ENCODE measurements at regions not wholly inside any gene's neighbourhood (a gene's known extent, or its start where the extent isn't known, plus 50 kb on each side); places are given as distances from the start of the nearest gene placed in this dataset.

GRCh38 chr4:60737858-60738257 is 462.3 kb upstream of the ADGRL3 start:
- DNase-seq (ENCODE audit: low read depth): no peak

- DNase-seq (ENCODE audit: low read depth): no peak
Observed at GRCh38 chr4:60743654-60744053, 456.5 kb upstream of the ADGRL3 start.

- peak; percentile 14 for DNase-seq (ENCODE audit: low read depth)
Observed at GRCh38 chr4:60744767-60745166, 455.4 kb upstream of the ADGRL3 start.

GRCh38 chr4:60745800-60746571 is 454.1 kb upstream of the ADGRL3 start:
- no peak for DNase-seq (ENCODE audit: low read depth)

GRCh38 chr4:60750962-60751361 is 449.2 kb upstream of the ADGRL3 start:
- no peak for DNase-seq (ENCODE audit: low read depth)

- DNase-seq (ENCODE audit: low read depth): no peak
Observed at GRCh38 chr4:60757986-60758680, 442.0 kb upstream of the ADGRL3 start.

- no peak for DNase-seq (ENCODE audit: low read depth)
Observed at GRCh38 chr4:60759518-60760245, 440.4 kb upstream of the ADGRL3 start.

- DNase-seq (ENCODE audit: low read depth): peak; percentile 18
Observed at GRCh38 chr4:60780874-60781273, 419.3 kb upstream of the ADGRL3 start.

GRCh38 chr4:60790608-60791007 is 409.5 kb upstream of the ADGRL3 start:
- DNase-seq (ENCODE audit: low read depth): no peak

GRCh38 chr4:60794372-60794771 is 405.8 kb upstream of the ADGRL3 start:
- peak; percentile 4 for DNase-seq (ENCODE audit: low read depth)

- no peak for DNase-seq (ENCODE audit: low read depth)
Observed at GRCh38 chr4:60799214-60799613, 400.9 kb upstream of the ADGRL3 start.

- no peak for DNase-seq (ENCODE audit: low read depth)
Observed at GRCh38 chr4:60800701-60801100, 399.4 kb upstream of the ADGRL3 start.

GRCh38 chr4:60805500-60806313 is 394.4 kb upstream of the ADGRL3 start:
- peak; percentile 34 for DNase-seq (ENCODE audit: low read depth)

GRCh38 chr4:60808726-60809485 is 391.2 kb upstream of the ADGRL3 start:
- DNase-seq (ENCODE audit: low read depth): no peak

- DNase-seq (ENCODE audit: low read depth): no peak
Observed at GRCh38 chr4:60809486-60809800, 390.7 kb upstream of the ADGRL3 start.

GRCh38 chr4:60812811-60813210 is 387.3 kb upstream of the ADGRL3 start:
- DNase-seq (ENCODE audit: low read depth): no peak

GRCh38 chr4:60814549-60814948 is 385.6 kb upstream of the ADGRL3 start:
- DNase-seq (ENCODE audit: low read depth): no peak

GRCh38 chr4:60817609-60818008 is 382.5 kb upstream of the ADGRL3 start:
- no peak for DNase-seq (ENCODE audit: low read depth)

- DNase-seq (ENCODE audit: low read depth): no peak
Observed at GRCh38 chr4:60822986-60823385, 377.1 kb upstream of the ADGRL3 start.

GRCh38 chr4:60840020-60840419 is 360.1 kb upstream of the ADGRL3 start:
- DNase-seq (ENCODE audit: low read depth): no peak

GRCh38 chr4:60846678-60847077 is 353.4 kb upstream of the ADGRL3 start:
- no peak for DNase-seq (ENCODE audit: low read depth)
